ENCODE measurements at regions not wholly inside any gene's neighbourhood (a gene's known extent, or its start where the extent isn't known, plus 50 kb on each side); places are given as distances from the start of the nearest gene placed in this dataset.

DNA sequence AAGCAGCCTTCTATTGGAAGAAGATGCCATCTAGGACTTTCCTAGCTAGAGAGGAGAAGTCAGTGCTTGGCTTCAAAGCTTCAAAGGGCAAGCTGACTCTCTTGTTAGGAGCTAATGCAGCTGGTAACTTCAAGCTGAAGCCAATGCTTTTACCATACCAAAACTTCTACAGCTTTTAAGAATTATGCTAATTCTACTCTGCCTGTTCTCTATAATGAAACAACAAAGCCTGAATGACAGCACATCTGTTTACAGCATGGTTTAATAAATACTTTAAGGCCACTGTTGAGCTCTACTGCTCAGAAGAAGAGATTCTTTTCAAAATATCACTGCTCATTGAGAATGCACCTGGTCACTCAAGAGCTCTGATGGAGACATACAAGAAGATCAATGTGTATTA lies 951.9 kb upstream of the LRRN3 start:
- Mint-ChIP-seq H3K36me3 (ENCODE audit: low read depth) (no peaks in the 10 kb centered on the region), H3K4me1 (no peaks in the 10 kb centered on the region), H3K9me3 (peaks cover 2% of the 10 kb centered on the region), H3K27ac (ENCODE audit: unreplicated experiment) (no peak overlapping the region), H3K27me3 (ENCODE audit: low read depth) (no peaks in the 10 kb centered on the region), H3K4me3 (no peak overlapping the region)
- DNase-seq (ENCODE audit: low read depth, low spot score): no peak
- TF ChIP-seq, protein P1, sequence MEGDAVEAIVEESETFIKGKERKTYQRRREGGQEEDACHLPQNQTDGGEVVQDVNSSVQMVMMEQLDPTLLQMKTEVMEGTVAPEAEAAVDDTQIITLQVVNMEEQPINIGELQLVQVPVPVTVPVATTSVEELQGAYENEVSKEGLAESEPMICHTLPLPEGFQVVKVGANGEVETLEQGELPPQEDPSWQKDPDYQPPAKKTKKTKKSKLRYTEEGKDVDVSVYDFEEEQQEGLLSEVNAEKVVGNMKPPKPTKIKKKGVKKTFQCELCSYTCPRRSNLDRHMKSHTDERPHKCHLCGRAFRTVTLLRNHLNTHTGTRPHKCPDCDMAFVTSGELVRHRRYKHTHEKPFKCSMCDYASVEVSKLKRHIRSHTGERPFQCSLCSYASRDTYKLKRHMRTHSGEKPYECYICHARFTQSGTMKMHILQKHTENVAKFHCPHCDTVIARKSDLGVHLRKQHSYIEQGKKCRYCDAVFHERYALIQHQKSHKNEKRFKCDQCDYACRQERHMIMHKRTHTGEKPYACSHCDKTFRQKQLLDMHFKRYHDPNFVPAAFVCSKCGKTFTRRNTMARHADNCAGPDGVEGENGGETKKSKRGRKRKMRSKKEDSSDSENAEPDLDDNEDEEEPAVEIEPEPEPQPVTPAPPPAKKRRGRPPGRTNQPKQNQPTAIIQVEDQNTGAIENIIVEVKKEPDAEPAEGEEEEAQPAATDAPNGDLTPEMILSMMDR (conservative IDR thresholded peaks at IDR 0.05): no peak

DNA sequence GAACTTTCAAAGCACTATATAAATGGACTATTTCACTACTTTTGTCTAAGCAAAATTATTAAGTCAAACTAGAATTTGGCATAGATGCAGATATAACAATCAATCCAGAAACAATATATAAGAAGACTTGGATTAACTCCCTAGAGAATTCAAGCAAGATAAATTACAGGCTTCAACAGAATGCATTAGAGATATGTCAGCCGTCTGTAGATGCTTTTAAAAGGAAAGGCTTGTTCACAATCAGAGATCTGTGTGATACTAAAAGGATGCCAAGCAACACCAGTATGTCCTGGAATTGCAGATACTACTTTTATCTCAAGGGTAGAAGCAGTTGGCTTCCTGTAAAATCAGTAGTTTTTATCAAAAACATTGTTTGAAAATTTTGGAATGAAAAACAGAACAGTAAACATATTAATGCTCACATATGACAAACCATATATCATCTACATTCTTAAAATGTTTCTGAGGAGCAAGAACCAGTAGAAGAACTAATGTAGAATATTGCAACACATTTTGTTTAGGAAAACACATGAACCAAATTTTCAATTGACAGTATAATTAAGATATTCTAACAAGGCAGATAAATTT lies 947.9 kb upstream of the LRRN3 start:
- DNase-seq (ENCODE audit: low read depth, low spot score): no peak
- no peaks in the 10 kb centered on the region for H3K27me3 Mint-ChIP-seq (ENCODE audit: low read depth)
- peaks cover 2% of the 10 kb centered on the region for H3K9me3 Mint-ChIP-seq
- H3K27ac Mint-ChIP-seq (ENCODE audit: unreplicated experiment): no peak overlapping the region
- TF ChIP-seq, protein P1 (conservative IDR thresholded peaks at IDR 0.05): no peak
- no peaks in the 10 kb centered on the region for H3K4me1 Mint-ChIP-seq
- H3K36me3 Mint-ChIP-seq (ENCODE audit: low read depth): no peaks in the 10 kb centered on the region
- H3K4me3 Mint-ChIP-seq: no peak overlapping the region

DNA sequence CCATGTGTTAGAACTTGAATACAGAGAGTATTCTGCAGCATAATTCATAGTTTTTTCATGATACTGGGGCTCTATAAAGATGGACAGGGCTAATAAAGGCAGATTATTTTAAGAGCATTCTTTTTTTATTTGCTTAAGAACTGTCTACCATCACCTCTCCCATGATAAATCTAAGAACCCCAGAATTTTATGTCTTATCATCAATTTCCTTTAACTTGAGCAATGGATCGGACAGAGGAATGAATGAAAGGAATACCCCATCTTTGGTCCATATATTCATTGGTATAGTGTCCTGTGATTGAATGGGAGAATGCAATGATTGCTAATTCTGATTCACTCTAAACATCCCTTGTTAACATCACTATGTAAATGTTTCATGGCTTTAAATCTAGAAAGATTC lies 946.3 kb upstream of the LRRN3 start:
- TF ChIP-seq, protein P1 (conservative IDR thresholded peaks at IDR 0.05): no peak
- Mint-ChIP-seq H3K27ac (ENCODE audit: unreplicated experiment) (no peak overlapping the region), H3K4me3 (no peak overlapping the region), H3K27me3 (ENCODE audit: low read depth) (no peaks in the 10 kb centered on the region), H3K36me3 (ENCODE audit: low read depth) (no peaks in the 10 kb centered on the region), H3K4me1 (no peaks in the 10 kb centered on the region), H3K9me3 (peaks cover 2% of the 10 kb centered on the region)
- no peak for DNase-seq (ENCODE audit: low read depth, low spot score)

DNA sequence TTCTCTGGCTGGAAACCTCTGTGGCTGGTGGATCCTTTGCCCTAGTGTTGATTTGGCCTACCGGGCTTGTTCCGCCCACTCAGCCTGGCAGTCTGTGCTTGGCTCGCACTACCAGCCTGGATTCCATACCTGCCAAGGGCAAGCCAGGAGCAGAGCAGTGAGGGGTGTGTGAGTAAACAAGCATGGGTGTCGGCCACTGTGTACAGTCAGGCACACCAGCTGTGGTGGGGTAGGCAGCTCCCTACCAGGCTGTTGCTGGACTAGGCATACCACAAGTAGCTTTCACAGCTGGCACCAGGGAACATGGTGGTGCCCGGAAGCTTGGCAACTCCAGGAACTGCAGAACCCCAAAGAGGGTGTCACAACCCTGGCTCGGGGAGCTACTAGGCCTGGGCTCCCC lies 942.9 kb upstream of the LRRN3 start:
- DNase-seq (ENCODE audit: low read depth, low spot score): no peak
- H3K4me3 Mint-ChIP-seq: no peak overlapping the region
- TF ChIP-seq, protein P1 (conservative IDR thresholded peaks at IDR 0.05): no peak
- H3K9me3 Mint-ChIP-seq: no peaks in the 10 kb centered on the region
- no peaks in the 10 kb centered on the region for H3K27me3 Mint-ChIP-seq (ENCODE audit: low read depth)
- no peaks in the 10 kb centered on the region for H3K36me3 Mint-ChIP-seq (ENCODE audit: low read depth)
- H3K4me1 Mint-ChIP-seq: no peaks in the 10 kb centered on the region
- no peak overlapping the region for H3K27ac Mint-ChIP-seq (ENCODE audit: unreplicated experiment)

DNA sequence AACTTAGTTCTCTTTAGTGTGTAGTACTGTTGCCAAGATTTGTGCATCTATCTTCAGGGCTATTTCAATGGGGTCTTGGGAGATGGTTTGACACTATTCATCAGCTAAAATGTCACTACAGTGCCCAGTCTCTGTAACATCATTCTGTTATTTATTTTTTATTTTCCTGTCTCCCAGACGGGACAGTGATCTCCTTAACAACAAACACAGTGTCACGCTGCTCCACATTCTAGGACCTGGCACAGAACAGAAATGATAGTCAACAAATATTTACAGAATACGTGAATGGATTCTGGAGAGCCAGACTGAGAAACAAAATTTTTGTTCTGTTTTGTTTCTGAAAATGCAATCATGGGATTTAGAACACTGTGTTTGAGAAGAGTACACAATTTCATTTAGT lies 937.7 kb upstream of the LRRN3 start:
- Mint-ChIP-seq H3K4me3 (no peak overlapping the region), H3K9me3 (no peaks in the 10 kb centered on the region), H3K36me3 (ENCODE audit: low read depth) (no peaks in the 10 kb centered on the region), H3K27me3 (ENCODE audit: low read depth) (no peaks in the 10 kb centered on the region), H3K27ac (ENCODE audit: unreplicated experiment) (no peak overlapping the region), H3K4me1 (no peaks in the 10 kb centered on the region)
- DNase-seq (ENCODE audit: low read depth, low spot score): no peak
- TF ChIP-seq, protein P1 (conservative IDR thresholded peaks at IDR 0.05): no peak

Data from neural crest cell (in vitro differentiated cells).